ENCODE measurements at regions not wholly inside any gene's neighbourhood (a gene's known extent, or its start where the extent isn't known, plus 50 kb on each side); places are given as distances from the start of the nearest gene placed in this dataset.

- BruUV-seq (replicated peaks) = no TSS peak
- H3K36me3 Mint-ChIP-seq (ENCODE audit: insufficient read depth, unreplicated experiment) = no peaks in the 10 kb centered on the region
- H3K27me3 Mint-ChIP-seq (ENCODE audit: insufficient read depth, unreplicated experiment) = no peaks in the 10 kb centered on the region
- CTCF ChIA-PET = no interaction called here
- DNase-seq (ENCODE audit: unreplicated experiment) = no peak
- intact Hi-C loops (cut with micrococcal nuclease) = no loop called here
- no peak overlapping the region for H3K27ac Mint-ChIP-seq (ENCODE audit: low read depth, unreplicated experiment)
- peaks cover 34% of the 10 kb centered on the region for H3K9me3 Mint-ChIP-seq (ENCODE audit: unreplicated experiment)
- H3K4me1 Mint-ChIP-seq (ENCODE audit: insufficient read depth, unreplicated experiment) = no peaks in the 10 kb centered on the region
- no peak overlapping the region for H3K4me3 Mint-ChIP-seq (ENCODE audit: unreplicated experiment)
- POLR2A ChIA-PET = no interaction called here
- TF ChIP-seq CTCF (IDR thresholded peaks at IDR 0.05; ENCODE audit: unreplicated experiment) = no peak
These were observed 294.4 kb downstream of the NPIPA8 start for GRCh38 chr16:18041864-18042834.

GRCh38 chr16:18039931-18040330 is 296.6 kb downstream of the NPIPA8 start:
- no peak overlapping the region for H3K27ac Mint-ChIP-seq (ENCODE audit: low read depth, unreplicated experiment)
- BruUV-seq (replicated peaks) = no TSS peak

GRCh38 chr16:18037051-18037450 is 299.5 kb downstream of the NPIPA8 start:
- POLR2A ChIA-PET = no interaction called here
- no peak for TF ChIP-seq CTCF (IDR thresholded peaks at IDR 0.05; ENCODE audit: unreplicated experiment)
- DNase-seq (ENCODE audit: unreplicated experiment) = no peak
- no peak overlapping the region for H3K4me3 Mint-ChIP-seq (ENCODE audit: unreplicated experiment)
- no TSS peak for BruUV-seq (replicated peaks)
- H3K9me3 Mint-ChIP-seq (ENCODE audit: unreplicated experiment) = peaks cover 30% of the 10 kb centered on the region
- no peaks in the 10 kb centered on the region for H3K27me3 Mint-ChIP-seq (ENCODE audit: insufficient read depth, unreplicated experiment)
- no peaks in the 10 kb centered on the region for H3K4me1 Mint-ChIP-seq (ENCODE audit: insufficient read depth, unreplicated experiment)
- no peaks in the 10 kb centered on the region for H3K36me3 Mint-ChIP-seq (ENCODE audit: insufficient read depth, unreplicated experiment)
- CTCF ChIA-PET = no interaction called here
- H3K27ac Mint-ChIP-seq (ENCODE audit: low read depth, unreplicated experiment) = no peak overlapping the region
- intact Hi-C loops (cut with micrococcal nuclease) = no loop called here

More at GRCh38 chr16:18039931-18040330, 296.6 kb downstream of the NPIPA8 start:
- no peak for TF ChIP-seq CTCF (IDR thresholded peaks at IDR 0.05; ENCODE audit: unreplicated experiment)
- POLR2A ChIA-PET = no interaction called here
- intact Hi-C loops (cut with micrococcal nuclease) = no loop called here
- CTCF ChIA-PET = no interaction called here
- Mint-ChIP-seq H3K9me3 (ENCODE audit: unreplicated experiment) (peaks cover 39% of the 10 kb centered on the region), H3K27me3 (ENCODE audit: insufficient read depth, unreplicated experiment) (no peaks in the 10 kb centered on the region), H3K4me1 (ENCODE audit: insufficient read depth, unreplicated experiment) (no peaks in the 10 kb centered on the region), H3K36me3 (ENCODE audit: insufficient read depth, unreplicated experiment) (no peaks in the 10 kb centered on the region), H3K4me3 (ENCODE audit: unreplicated experiment) (no peak overlapping the region)
- DNase-seq (ENCODE audit: unreplicated experiment) = no peak

- Mint-ChIP-seq H3K4me1 (ENCODE audit: insufficient read depth, unreplicated experiment) (no peaks in the 10 kb centered on the region), H3K27ac (ENCODE audit: low read depth, unreplicated experiment) (no peak overlapping the region), H3K36me3 (ENCODE audit: insufficient read depth, unreplicated experiment) (no peaks in the 10 kb centered on the region), H3K4me3 (ENCODE audit: unreplicated experiment) (no peak overlapping the region), H3K9me3 (ENCODE audit: unreplicated experiment) (peaks cover 18% of the 10 kb centered on the region), H3K27me3 (ENCODE audit: insufficient read depth, unreplicated experiment) (no peaks in the 10 kb centered on the region)
- intact Hi-C loops (cut with micrococcal nuclease) = no loop called here
- TF ChIP-seq CTCF (IDR thresholded peaks at IDR 0.05; ENCODE audit: unreplicated experiment) = no peak
- BruUV-seq (replicated peaks) = no TSS peak
- DNase-seq (ENCODE audit: unreplicated experiment) = no peak
- ChIA-PET POLR2A (no interaction called here), CTCF (no interaction called here)
These were observed 311.9 kb downstream of the NPIPA8 start for GRCh38 chr16:18024611-18025010.

All from MCF 10A (cell line).